ENCODE measurements at regions not wholly inside any gene's neighbourhood (a gene's known extent, or its start where the extent isn't known, plus 50 kb on each side); places are given as distances from the start of the nearest gene placed in this dataset.

DNA sequence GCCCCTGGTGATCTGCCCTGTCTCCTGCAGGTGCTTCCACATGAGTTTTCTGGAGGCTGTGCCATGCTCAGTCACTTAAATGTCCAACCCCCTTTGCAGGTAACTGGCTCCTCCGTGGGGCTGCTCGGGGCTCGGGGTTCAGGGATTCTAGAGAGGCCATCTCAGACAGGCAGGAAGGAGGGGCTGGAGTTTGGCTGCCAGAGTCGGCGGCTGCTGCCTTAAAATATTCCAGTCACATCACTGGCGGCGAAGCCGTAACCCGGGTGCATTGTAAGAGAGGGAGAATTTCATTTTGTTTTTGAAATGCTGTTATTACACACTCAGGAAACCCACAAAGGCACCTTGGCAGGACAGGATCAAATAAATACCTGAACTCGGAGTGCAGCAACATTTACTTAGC lies 212.9 kb upstream of the PMEPA1 start:
- TF ChIP-seq, protein P1, sequence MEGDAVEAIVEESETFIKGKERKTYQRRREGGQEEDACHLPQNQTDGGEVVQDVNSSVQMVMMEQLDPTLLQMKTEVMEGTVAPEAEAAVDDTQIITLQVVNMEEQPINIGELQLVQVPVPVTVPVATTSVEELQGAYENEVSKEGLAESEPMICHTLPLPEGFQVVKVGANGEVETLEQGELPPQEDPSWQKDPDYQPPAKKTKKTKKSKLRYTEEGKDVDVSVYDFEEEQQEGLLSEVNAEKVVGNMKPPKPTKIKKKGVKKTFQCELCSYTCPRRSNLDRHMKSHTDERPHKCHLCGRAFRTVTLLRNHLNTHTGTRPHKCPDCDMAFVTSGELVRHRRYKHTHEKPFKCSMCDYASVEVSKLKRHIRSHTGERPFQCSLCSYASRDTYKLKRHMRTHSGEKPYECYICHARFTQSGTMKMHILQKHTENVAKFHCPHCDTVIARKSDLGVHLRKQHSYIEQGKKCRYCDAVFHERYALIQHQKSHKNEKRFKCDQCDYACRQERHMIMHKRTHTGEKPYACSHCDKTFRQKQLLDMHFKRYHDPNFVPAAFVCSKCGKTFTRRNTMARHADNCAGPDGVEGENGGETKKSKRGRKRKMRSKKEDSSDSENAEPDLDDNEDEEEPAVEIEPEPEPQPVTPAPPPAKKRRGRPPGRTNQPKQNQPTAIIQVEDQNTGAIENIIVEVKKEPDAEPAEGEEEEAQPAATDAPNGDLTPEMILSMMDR (conservative IDR thresholded peaks at IDR 0.05; ENCODE audit: low read depth, low read length) = no peak
- TF ChIP-seq EZH2 (IDR thresholded peaks at IDR 0.05; ENCODE audit: borderline replicate concordance, low read depth, low read length, poor library complexity, severe bottlenecking) = no peak
